Type B pancreatic cell (in vitro differentiated cells): ENCODE measurements at regions not wholly inside any gene's neighbourhood (a gene's known extent, or its start where the extent isn't known, plus 50 kb on each side); places are given as distances from the start of the nearest gene placed in this dataset.

Source experiments
- DNase-seq: peaks from one replicate; pipeline ENCODE4 v3.0.0; 2021; ENCODE audit warnings: mixed read lengths; ENCODE audit not compliant: unreplicated experiment; ENCODE audit errors: extremely low spot score
- H3K27ac Mint-ChIP-seq: 2 replicates; pipeline ENCODE4 v1.8.0; 2021; ENCODE audit warnings: mild to moderate bottlenecking, mixed read lengths
- H3K27me3 Mint-ChIP-seq: 2 replicates; pipeline ENCODE4 v1.8.0; 2021; ENCODE audit warnings: mixed read lengths
- H3K36me3 Mint-ChIP-seq: 2 replicates; pipeline ENCODE4 v1.8.0; 2021; ENCODE audit warnings: mixed read lengths
- H3K4me1 Mint-ChIP-seq: one replicate; pipeline ENCODE4 v1.8.0; 2021; ENCODE audit warnings: mixed read lengths; ENCODE audit not compliant: unreplicated experiment
- H3K4me3 Mint-ChIP-seq: 2 replicates; pipeline ENCODE4 v1.8.0; 2021; ENCODE audit warnings: mild to moderate bottlenecking, mixed read lengths
- H3K9me3 Mint-ChIP-seq: 2 replicates; pipeline ENCODE4 v1.8.0; 2021; ENCODE audit warnings: mixed read lengths
- CTCF ChIP-seq: fragments of 200-600 bp; sonication (generic); conservative IDR thresholded peaks from 2 replicates; pipeline ENCODE4 v1.5.0; 2021; ENCODE audit warnings: antibody characterized with exemption, mild to moderate bottlenecking

GRCh38 chr15:97547381-97547780 lies 413.1 kb upstream of the ARRDC4 start:
- Mint-ChIP-seq H3K9me3 (peaks cover 5% of the 10 kb centered on the region), H3K27me3 (peaks cover 5% of the 10 kb centered on the region), H3K4me1 (no peaks in the 10 kb centered on the region), H3K4me3 (no peak overlapping the region), H3K27ac (no peak overlapping the region), H3K36me3 (no peaks in the 10 kb centered on the region)
- TF ChIP-seq CTCF = no peak
- no peak for DNase-seq

- no peak overlapping the region for H3K4me3 Mint-ChIP-seq
- DNase-seq = no peak
- no peak for TF ChIP-seq CTCF
- H3K27me3 Mint-ChIP-seq = peaks cover 16% of the 10 kb centered on the region
- H3K4me1 Mint-ChIP-seq = no peaks in the 10 kb centered on the region
- H3K9me3 Mint-ChIP-seq = no peaks in the 10 kb centered on the region
- no peak overlapping the region for H3K27ac Mint-ChIP-seq
- no peaks in the 10 kb centered on the region for H3K36me3 Mint-ChIP-seq
Measured at GRCh38 chr15:97561529-97561928, 399.0 kb upstream of the ARRDC4 start.

- DNase-seq = no peak
- Mint-ChIP-seq H3K9me3 (no peaks in the 10 kb centered on the region), H3K36me3 (no peaks in the 10 kb centered on the region), H3K27ac (no peak overlapping the region), H3K27me3 (peaks cover 16% of the 10 kb centered on the region), H3K4me3 (no peak overlapping the region), H3K4me1 (peaks cover 5% of the 10 kb centered on the region)
- TF ChIP-seq CTCF = no peak
Measured at GRCh38 chr15:97563516-97563915, 397.0 kb upstream of the ARRDC4 start.

GRCh38 chr15:97566961-97567360 lies 393.5 kb upstream of the ARRDC4 start:
- DNase-seq = no peak
- H3K4me1 Mint-ChIP-seq = peaks cover 5% of the 10 kb centered on the region
- H3K9me3 Mint-ChIP-seq = no peaks in the 10 kb centered on the region
- H3K27me3 Mint-ChIP-seq = peaks cover 10% of the 10 kb centered on the region
- TF ChIP-seq CTCF = no peak
- no peaks in the 10 kb centered on the region for H3K36me3 Mint-ChIP-seq
- H3K4me3 Mint-ChIP-seq = no peak overlapping the region
- no peak overlapping the region for H3K27ac Mint-ChIP-seq

- DNase-seq = no peak
- TF ChIP-seq CTCF = no peak
- Mint-ChIP-seq H3K4me1 (peaks cover 5% of the 10 kb centered on the region), H3K9me3 (no peaks in the 10 kb centered on the region), H3K36me3 (no peaks in the 10 kb centered on the region), H3K27me3 (peaks cover 12% of the 10 kb centered on the region), H3K27ac (no peak overlapping the region), H3K4me3 (no peak overlapping the region)
Measured at GRCh38 chr15:97567411-97567810, 393.1 kb upstream of the ARRDC4 start.
